ENCODE measurements at regions not wholly inside any gene's neighbourhood (a gene's known extent, or its start where the extent isn't known, plus 50 kb on each side); places are given as distances from the start of the nearest gene placed in this dataset.

- Histone ChIP-seq H3K4me1 (ENCODE audit: control insufficient read depth in 3 of 3, insufficient read depth in 2 of 3, low read depth in 1 of 3, low read length in 2 of 3) (no peaks in the 10 kb centered on the region), H3K9me3 (ENCODE audit: control insufficient read depth in 2 of 2, insufficient read depth in 1 of 2, low read depth in 1 of 2, low read length in 1 of 2) (peaks cover 0 to 6% of the 10 kb centered on the region in 2 donors), H3K36me3 (ENCODE audit: control insufficient read depth in 3 of 3, insufficient read depth in 2 of 3, low read depth in 1 of 3, low read length in 3 of 3) (no peaks in the 10 kb centered on the region), H3K27ac (ENCODE audit: low read depth in 1 of 3, low read length in 2 of 3) (no peak overlapping the region), H3K27me3 (ENCODE audit: control insufficient read depth in 3 of 3, insufficient read depth in 3 of 3, low read length in 3 of 3) (peaks cover 0 to 5% (median 0%) of the 10 kb centered on the region in 3 donors), H3K4me3 (ENCODE audit: low read depth in 1 of 3, low read length in 3 of 3) (no peak overlapping the region)
- WGBS, 3 donors = 52 to 72% (median 60%) methylated on average over 11 to 15 of the region's 15 CpGs
- DNase-seq (no peak), FAIRE-seq (no peak)
Observed at GRCh38 chr16:87235810-87236515, 81.2 kb downstream of the C16orf95 start.

- no peak overlapping the region for H3K4me3 ChIP-seq (ENCODE audit: low read depth in 1 of 3, low read length in 3 of 3)
- FAIRE-seq (no peak), DNase-seq (no peak)
- H3K9me3 ChIP-seq (ENCODE audit: control insufficient read depth in 2 of 2, insufficient read depth in 1 of 2, low read depth in 1 of 2, low read length in 1 of 2) = peaks cover 0 to 6% of the 10 kb centered on the region in 2 donors
- H3K27ac ChIP-seq (ENCODE audit: low read depth in 1 of 3, low read length in 2 of 3) = no peak overlapping the region
- no peaks in the 10 kb centered on the region for H3K4me1 ChIP-seq (ENCODE audit: control insufficient read depth in 3 of 3, insufficient read depth in 2 of 3, low read depth in 1 of 3, low read length in 2 of 3)
- 74 to 79% (median 75%) methylated on average over 12 to 13 of the region's 13 CpGs for WGBS, 3 donors
- no peaks in the 10 kb centered on the region for H3K36me3 ChIP-seq (ENCODE audit: control insufficient read depth in 3 of 3, insufficient read depth in 2 of 3, low read depth in 1 of 3, low read length in 3 of 3)
- peaks cover 0 to 5% (median 0%) of the 10 kb centered on the region in 3 donors for H3K27me3 ChIP-seq (ENCODE audit: control insufficient read depth in 3 of 3, insufficient read depth in 3 of 3, low read length in 3 of 3)
Observed at GRCh38 chr16:87236516-87237115, 80.6 kb downstream of the C16orf95 start.

- Histone ChIP-seq H3K27ac (ENCODE audit: low read depth in 1 of 3, low read length in 2 of 3) (no peak overlapping the region), H3K4me3 (ENCODE audit: low read depth in 1 of 3, low read length in 3 of 3) (no peak overlapping the region), H3K9me3 (ENCODE audit: control insufficient read depth in 2 of 2, insufficient read depth in 1 of 2, low read depth in 1 of 2, low read length in 1 of 2) (no peaks in the 10 kb centered on the region), H3K27me3 (ENCODE audit: control insufficient read depth in 3 of 3, insufficient read depth in 3 of 3, low read length in 3 of 3) (peaks cover 0 to 3% (median 0%) of the 10 kb centered on the region in 3 donors), H3K4me1 (ENCODE audit: control insufficient read depth in 3 of 3, insufficient read depth in 2 of 3, low read depth in 1 of 3, low read length in 2 of 3) (no peaks in the 10 kb centered on the region), H3K36me3 (ENCODE audit: control insufficient read depth in 3 of 3, insufficient read depth in 2 of 3, low read depth in 1 of 3, low read length in 3 of 3) (no peaks in the 10 kb centered on the region)
- WGBS, 3 donors = 54 to 88% (median 72%) methylated on average over 6 of the region's 6 CpGs
- no peak for DNase-seq
- FAIRE-seq = no peak
Observed at GRCh38 chr16:87238361-87238715, 78.9 kb downstream of the C16orf95 start.

- Histone ChIP-seq H3K9me3 (ENCODE audit: control insufficient read depth in 2 of 2, insufficient read depth in 1 of 2, low read depth in 1 of 2, low read length in 1 of 2) (no peaks in the 10 kb centered on the region), H3K27ac (ENCODE audit: low read depth in 1 of 3, low read length in 2 of 3) (no peak overlapping the region), H3K4me3 (ENCODE audit: low read depth in 1 of 3, low read length in 3 of 3) (no peak overlapping the region), H3K27me3 (ENCODE audit: control insufficient read depth in 3 of 3, insufficient read depth in 3 of 3, low read length in 3 of 3) (peaks cover 0 to 3% (median 0%) of the 10 kb centered on the region in 3 donors), H3K36me3 (ENCODE audit: control insufficient read depth in 3 of 3, insufficient read depth in 2 of 3, low read depth in 1 of 3, low read length in 3 of 3) (no peaks in the 10 kb centered on the region), H3K4me1 (ENCODE audit: control insufficient read depth in 3 of 3, insufficient read depth in 2 of 3, low read depth in 1 of 3, low read length in 2 of 3) (no peaks in the 10 kb centered on the region)
- FAIRE-seq (no peak), DNase-seq (no peak)
- 82 to 89% (median 84%) methylated on average over 4 of the region's 4 CpGs for WGBS, 3 donors
Observed at GRCh38 chr16:87239545-87239944, 77.6 kb downstream of the C16orf95 start.

- H3K27ac ChIP-seq (ENCODE audit: low read depth in 1 of 3, low read length in 2 of 3) = no peak overlapping the region
- peaks cover 0 to under 1% (median 0%) of the 10 kb centered on the region in 3 donors for H3K27me3 ChIP-seq (ENCODE audit: control insufficient read depth in 3 of 3, insufficient read depth in 3 of 3, low read length in 3 of 3)
- peak in 1 of 2 donors; percentile 30 for DNase-seq
- H3K4me3 ChIP-seq (ENCODE audit: low read depth in 1 of 3, low read length in 3 of 3) = no peak overlapping the region
- H3K36me3 ChIP-seq (ENCODE audit: control insufficient read depth in 3 of 3, insufficient read depth in 2 of 3, low read depth in 1 of 3, low read length in 3 of 3) = no peaks in the 10 kb centered on the region
- no peak for FAIRE-seq
- H3K4me1 ChIP-seq (ENCODE audit: control insufficient read depth in 3 of 3, insufficient read depth in 2 of 3, low read depth in 1 of 3, low read length in 2 of 3) = no peaks in the 10 kb centered on the region
- H3K9me3 ChIP-seq (ENCODE audit: control insufficient read depth in 2 of 2, insufficient read depth in 1 of 2, low read depth in 1 of 2, low read length in 1 of 2) = no peaks in the 10 kb centered on the region
- WGBS, 3 donors = 22 to 67% (median 51%) methylated on average over 14 of the region's 14 CpGs
Observed at GRCh38 chr16:87240211-87241136, 76.7 kb downstream of the C16orf95 start.

- Histone ChIP-seq H3K4me3 (ENCODE audit: low read depth in 1 of 3, low read length in 3 of 3) (no peak overlapping the region), H3K9me3 (ENCODE audit: control insufficient read depth in 2 of 2, insufficient read depth in 1 of 2, low read depth in 1 of 2, low read length in 1 of 2) (no peaks in the 10 kb centered on the region), H3K27me3 (ENCODE audit: control insufficient read depth in 3 of 3, insufficient read depth in 3 of 3, low read length in 3 of 3) (no peaks in the 10 kb centered on the region), H3K36me3 (ENCODE audit: control insufficient read depth in 3 of 3, insufficient read depth in 2 of 3, low read depth in 1 of 3, low read length in 3 of 3) (no peaks in the 10 kb centered on the region), H3K27ac (ENCODE audit: low read depth in 1 of 3, low read length in 2 of 3) (no peak overlapping the region), H3K4me1 (ENCODE audit: control insufficient read depth in 3 of 3, insufficient read depth in 2 of 3, low read depth in 1 of 3, low read length in 2 of 3) (no peaks in the 10 kb centered on the region)
- DNase-seq (peak; percentile 20 to 41), FAIRE-seq (no peak)
- WGBS, 3 donors = 40 to 66% (median 43%) methylated on average over 15 of the region's 15 CpGs
Observed at GRCh38 chr16:87241137-87241771, 75.9 kb downstream of the C16orf95 start.

- FAIRE-seq = no peak
- no peak overlapping the region for H3K27ac ChIP-seq (ENCODE audit: low read depth in 1 of 3, low read length in 2 of 3)
- no peaks in the 10 kb centered on the region for H3K36me3 ChIP-seq (ENCODE audit: control insufficient read depth in 3 of 3, insufficient read depth in 2 of 3, low read depth in 1 of 3, low read length in 3 of 3)
- no peaks in the 10 kb centered on the region for H3K9me3 ChIP-seq (ENCODE audit: control insufficient read depth in 2 of 2, insufficient read depth in 1 of 2, low read depth in 1 of 2, low read length in 1 of 2)
- DNase-seq = no peak
- no peak overlapping the region for H3K4me3 ChIP-seq (ENCODE audit: low read depth in 1 of 3, low read length in 3 of 3)
- peaks cover 0 to 4% (median 0%) of the 10 kb centered on the region in 3 donors for H3K27me3 ChIP-seq (ENCODE audit: control insufficient read depth in 3 of 3, insufficient read depth in 3 of 3, low read length in 3 of 3)
- 64 to 74% (median 71%) methylated on average over 7 of the region's 7 CpGs for WGBS, 3 donors
- H3K4me1 ChIP-seq (ENCODE audit: control insufficient read depth in 3 of 3, insufficient read depth in 2 of 3, low read depth in 1 of 3, low read length in 2 of 3) = no peaks in the 10 kb centered on the region
Observed at GRCh38 chr16:87243478-87243877, 73.7 kb downstream of the C16orf95 start.

GRCh38 chr16:87244636-87245197 is 72.5 kb downstream of the C16orf95 start:
- no peaks in the 10 kb centered on the region for H3K4me1 ChIP-seq (ENCODE audit: control insufficient read depth in 3 of 3, insufficient read depth in 2 of 3, low read depth in 1 of 3, low read length in 2 of 3)
- no peaks in the 10 kb centered on the region for H3K36me3 ChIP-seq (ENCODE audit: control insufficient read depth in 3 of 3, insufficient read depth in 2 of 3, low read depth in 1 of 3, low read length in 3 of 3)
- no peaks in the 10 kb centered on the region for H3K9me3 ChIP-seq (ENCODE audit: control insufficient read depth in 2 of 2, insufficient read depth in 1 of 2, low read depth in 1 of 2, low read length in 1 of 2)
- no peak overlapping the region for H3K27ac ChIP-seq (ENCODE audit: low read depth in 1 of 3, low read length in 2 of 3)
- peaks cover 0 to 4% (median 0%) of the 10 kb centered on the region in 3 donors for H3K27me3 ChIP-seq (ENCODE audit: control insufficient read depth in 3 of 3, insufficient read depth in 3 of 3, low read length in 3 of 3)
- no peak for FAIRE-seq
- no peak overlapping the region for H3K4me3 ChIP-seq (ENCODE audit: low read depth in 1 of 3, low read length in 3 of 3)
- WGBS, 3 donors = 71 to 83% (median 77%) methylated on average over 7 of the region's 7 CpGs
- DNase-seq = no peak

Data from small intestine (tissue), 7 donors.